ENCODE measurements at regions not wholly inside any gene's neighbourhood (a gene's known extent, or its start where the extent isn't known, plus 50 kb on each side); places are given as distances from the start of the nearest gene placed in this dataset.
A peak's percentile ranks its signal among the peaks of the same experiment; 100 is the strongest.

GRCh38 chr3:177771780-177772179 is 574.5 kb upstream of the TBL1XR1 start:
- intact Hi-C loops (cut with DNase I; ENCODE audit: low total_unique reads): no loop called here
- peak overlapping the region in 1 of 2 donors; percentile 31 for H3K27ac ChIP-seq

GRCh38 chr3:177772908-177773557 is 575.8 kb upstream of the TBL1XR1 start:
- Histone ChIP-seq H3K9me3 (no peaks in the 10 kb centered on the region), H3K27me3 (no peaks in the 10 kb centered on the region), H3K4me1 (peaks cover 5% of the 10 kb centered on the region), H3K4me3 (no peak overlapping the region), H3K36me3 (ENCODE audit: low read depth, missing control alignments) (no peaks in the 10 kb centered on the region), H3K27ac (no peak overlapping the region)
- DNase-seq: no peak
- TF ChIP-seq CTCF (IDR thresholded peaks at IDR 0.05) (no peak), POLR2A (IDR thresholded peaks at IDR 0.05) (no peak)
- WGBS, 2 donors: 59 to 75% methylated on average over 3 of the region's 3 CpGs
- intact Hi-C loops (cut with DNase I; ENCODE audit: low total_unique reads): no loop called here

More at GRCh38 chr3:177771780-177772179, 574.5 kb upstream of the TBL1XR1 start:
- Histone ChIP-seq H3K27me3 (no peaks in the 10 kb centered on the region), H3K4me1 (peaks cover 5% of the 10 kb centered on the region), H3K36me3 (ENCODE audit: low read depth, missing control alignments) (no peaks in the 10 kb centered on the region), H3K4me3 (no peak overlapping the region), H3K9me3 (no peaks in the 10 kb centered on the region)
- DNase-seq: no peak
- WGBS, 2 donors: 96 to 97% methylated on average over 2 of the region's 2 CpGs
- TF ChIP-seq POLR2A (IDR thresholded peaks at IDR 0.05): no peak
- TF ChIP-seq CTCF (IDR thresholded peaks at IDR 0.05): no peak

DNA sequence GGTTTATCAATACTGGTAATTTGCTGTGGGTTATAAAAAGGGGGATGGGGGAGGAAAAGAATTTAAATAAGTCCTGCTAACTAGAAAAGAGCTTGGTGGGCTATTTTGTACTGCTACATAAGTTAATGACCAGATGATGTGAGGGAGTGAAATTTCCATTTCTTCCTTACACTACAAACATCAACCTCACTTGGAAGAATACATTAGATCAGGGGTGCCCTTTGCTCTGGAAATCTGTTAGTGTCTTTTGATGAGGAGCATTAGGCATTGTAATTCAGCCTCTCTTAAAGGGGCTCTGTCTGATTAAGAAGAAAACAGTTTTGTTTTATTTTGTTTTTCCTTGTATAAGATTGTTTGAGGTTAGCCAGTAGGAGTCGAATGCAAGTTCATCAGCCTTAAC is 576.4 kb upstream of the TBL1XR1 start:
- no peaks in the 10 kb centered on the region for H3K9me3 ChIP-seq
- H3K4me1 ChIP-seq: peaks cover 5% of the 10 kb centered on the region
- no peak overlapping the region for H3K27ac ChIP-seq
- WGBS, 2 donors: 77 to 88% methylated on average over 1 of the region's 1 CpG
- intact Hi-C loops (cut with DNase I; ENCODE audit: low total_unique reads): no loop called here
- no peak for DNase-seq
- no peaks in the 10 kb centered on the region for H3K27me3 ChIP-seq
- H3K4me3 ChIP-seq: no peak overlapping the region
- H3K36me3 ChIP-seq (ENCODE audit: low read depth, missing control alignments): no peaks in the 10 kb centered on the region
- TF ChIP-seq POLR2A (IDR thresholded peaks at IDR 0.05) (no peak), CTCF (IDR thresholded peaks at IDR 0.05) (no peak)

GRCh38 chr3:177776661-177777101 is 579.4 kb upstream of the TBL1XR1 start:
- H3K36me3 ChIP-seq (ENCODE audit: low read depth, missing control alignments): no peaks in the 10 kb centered on the region
- no peak overlapping the region for H3K27ac ChIP-seq
- TF ChIP-seq CTCF (IDR thresholded peaks at IDR 0.05): no peak
- no peak for TF ChIP-seq POLR2A (IDR thresholded peaks at IDR 0.05)
- intact Hi-C loops (cut with DNase I; ENCODE audit: low total_unique reads): no loop called here
- 69 to 78% methylated on average over 6 of the region's 6 CpGs for WGBS, 2 donors
- no peaks in the 10 kb centered on the region for H3K27me3 ChIP-seq
- H3K4me1 ChIP-seq: peaks cover 10% of the 10 kb centered on the region
- no peaks in the 10 kb centered on the region for H3K9me3 ChIP-seq
- H3K4me3 ChIP-seq: no peak overlapping the region
- no peak for DNase-seq

GRCh38 chr3:177777699-177778098 is 580.4 kb upstream of the TBL1XR1 start:
- no peaks in the 10 kb centered on the region for H3K27me3 ChIP-seq
- peaks cover 17% of the 10 kb centered on the region for H3K4me1 ChIP-seq
- no peaks in the 10 kb centered on the region for H3K9me3 ChIP-seq
- intact Hi-C loops (cut with DNase I; ENCODE audit: low total_unique reads): no loop called here
- no peaks in the 10 kb centered on the region for H3K36me3 ChIP-seq (ENCODE audit: low read depth, missing control alignments)
- H3K4me3 ChIP-seq: no peak overlapping the region
- TF ChIP-seq CTCF (IDR thresholded peaks at IDR 0.05) (peak; percentile 27 to 51 (median 42)), POLR2A (IDR thresholded peaks at IDR 0.05) (no peak)
- peak; percentile 74 for DNase-seq
- no peak overlapping the region for H3K27ac ChIP-seq
- 83 to 87% methylated on average over 1 of the region's 1 CpG for WGBS, 2 donors

All from testis (tissue), 2 donors.